Upper lobe of left lung (tissue), 4 donors: ENCODE measurements at regions not wholly inside any gene's neighbourhood (a gene's known extent, or its start where the extent isn't known, plus 50 kb on each side); places are given as distances from the start of the nearest gene placed in this dataset.
A peak's percentile ranks its signal among the peaks of the same experiment; 100 is the strongest.

Source experiments
- EP300 ChIP-seq, 4 donors: sonication (generic); formaldehyde crosslinking; IDR thresholded peaks; one replicate each; pipeline ENCODE4 v1.5.1; 2017; ENCODE audit warnings: antibody characterized with exemption in 4 of 4, control low read depth in 2 of 4
- POLR2A ChIP-seq, 4 donors: fragments of 450-650 bp; IDR thresholded peaks; one replicate each; pipeline ENCODE4 v1.5.1; 2016 to 2017; ENCODE audit warnings: antibody characterized with exemption in 4 of 4, mild to moderate bottlenecking in 2 of 4
- POLR2AphosphoS5 ChIP-seq, 2 donors: sonication (generic); formaldehyde crosslinking; IDR thresholded peaks; one replicate each; pipeline ENCODE4 v1.5.1; 2017; ENCODE audit warnings: antibody characterized with exemption in 2 of 2
- TF ChIP-seq, protein P1 (sequence below), 6 experiments: fragments of 450-650 bp in 4 of 6; fragments of 200-600 bp in 2 of 6; sonication (generic) in 2 of 6; IDR thresholded peaks; one replicate each; pipeline ENCODE4 v1.5.1; 2016 to 2019; ENCODE audit warnings: antibody characterized with exemption in 6 of 6

DNA sequence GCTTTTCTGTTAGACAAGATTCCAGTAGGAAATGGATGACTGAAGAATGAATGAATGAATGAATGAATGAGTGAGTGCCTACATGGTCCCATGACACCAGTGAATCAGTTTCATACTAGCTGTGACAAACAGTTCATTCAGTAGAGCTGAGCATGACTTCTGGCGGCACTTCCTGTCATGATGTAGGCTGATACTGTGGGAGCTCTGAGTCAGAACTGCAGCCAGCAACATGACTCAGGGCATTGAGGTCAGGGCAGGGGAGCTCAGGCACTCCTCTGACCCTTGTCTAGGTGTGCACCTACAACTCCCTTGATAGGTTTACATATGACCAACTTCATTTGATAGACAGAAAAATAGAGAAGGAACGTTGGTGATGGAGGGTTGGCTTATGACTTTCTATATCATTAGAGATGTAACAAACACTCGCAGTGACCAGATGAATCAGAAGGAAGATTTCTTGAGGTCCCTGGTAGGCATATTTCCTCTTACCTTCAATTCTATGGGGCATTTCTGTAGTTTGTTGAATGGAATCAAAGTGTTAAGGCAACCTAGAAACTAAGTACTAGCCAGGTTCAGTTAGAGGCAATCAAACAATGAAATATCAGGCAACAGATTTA is 139.3 kb upstream of the ARHGAP5 start:
- TF ChIP-seq, protein P1, sequence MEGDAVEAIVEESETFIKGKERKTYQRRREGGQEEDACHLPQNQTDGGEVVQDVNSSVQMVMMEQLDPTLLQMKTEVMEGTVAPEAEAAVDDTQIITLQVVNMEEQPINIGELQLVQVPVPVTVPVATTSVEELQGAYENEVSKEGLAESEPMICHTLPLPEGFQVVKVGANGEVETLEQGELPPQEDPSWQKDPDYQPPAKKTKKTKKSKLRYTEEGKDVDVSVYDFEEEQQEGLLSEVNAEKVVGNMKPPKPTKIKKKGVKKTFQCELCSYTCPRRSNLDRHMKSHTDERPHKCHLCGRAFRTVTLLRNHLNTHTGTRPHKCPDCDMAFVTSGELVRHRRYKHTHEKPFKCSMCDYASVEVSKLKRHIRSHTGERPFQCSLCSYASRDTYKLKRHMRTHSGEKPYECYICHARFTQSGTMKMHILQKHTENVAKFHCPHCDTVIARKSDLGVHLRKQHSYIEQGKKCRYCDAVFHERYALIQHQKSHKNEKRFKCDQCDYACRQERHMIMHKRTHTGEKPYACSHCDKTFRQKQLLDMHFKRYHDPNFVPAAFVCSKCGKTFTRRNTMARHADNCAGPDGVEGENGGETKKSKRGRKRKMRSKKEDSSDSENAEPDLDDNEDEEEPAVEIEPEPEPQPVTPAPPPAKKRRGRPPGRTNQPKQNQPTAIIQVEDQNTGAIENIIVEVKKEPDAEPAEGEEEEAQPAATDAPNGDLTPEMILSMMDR (IDR thresholded peaks at IDR 0.05): no peak
- TF ChIP-seq POLR2A (IDR thresholded peaks at IDR 0.05) (no peak), EP300 (IDR thresholded peaks at IDR 0.05) (peak in 2 of 4 donors; percentile 15 to 33), POLR2AphosphoS5 (IDR thresholded peaks at IDR 0.05) (peak in 1 of 2 donors; percentile 32)
